ENCODE measurements at regions not wholly inside any gene's neighbourhood (a gene's known extent, or its start where the extent isn't known, plus 50 kb on each side); places are given as distances from the start of the nearest gene placed in this dataset.

GRCh38 chr16:86100205-86101136 lies 201.5 kb downstream of the IRF8 start:
- TF ChIP-seq CTCF (conservative IDR thresholded peaks at IDR 0.05) (no peak), ZFX (IDR thresholded peaks at IDR 0.05) (no peak)

Measured in C4-2B (cell line).